GM18511 (cell line): ENCODE measurements at regions not wholly inside any gene's neighbourhood (a gene's known extent, or its start where the extent isn't known, plus 50 kb on each side); places are given as distances from the start of the nearest gene placed in this dataset.
A peak's percentile ranks its signal among the peaks of the same experiment; 100 is the strongest.

ENCODE experiments used
- ATAC-seq: cut with Tn5 transposase; IDR thresholded peaks from one replicate; pipeline ENCODE4 v1.9.1; 2021; ENCODE audit warnings: mild to moderate bottlenecking, moderate library complexity; ENCODE audit not compliant: unreplicated experiment

DNA sequence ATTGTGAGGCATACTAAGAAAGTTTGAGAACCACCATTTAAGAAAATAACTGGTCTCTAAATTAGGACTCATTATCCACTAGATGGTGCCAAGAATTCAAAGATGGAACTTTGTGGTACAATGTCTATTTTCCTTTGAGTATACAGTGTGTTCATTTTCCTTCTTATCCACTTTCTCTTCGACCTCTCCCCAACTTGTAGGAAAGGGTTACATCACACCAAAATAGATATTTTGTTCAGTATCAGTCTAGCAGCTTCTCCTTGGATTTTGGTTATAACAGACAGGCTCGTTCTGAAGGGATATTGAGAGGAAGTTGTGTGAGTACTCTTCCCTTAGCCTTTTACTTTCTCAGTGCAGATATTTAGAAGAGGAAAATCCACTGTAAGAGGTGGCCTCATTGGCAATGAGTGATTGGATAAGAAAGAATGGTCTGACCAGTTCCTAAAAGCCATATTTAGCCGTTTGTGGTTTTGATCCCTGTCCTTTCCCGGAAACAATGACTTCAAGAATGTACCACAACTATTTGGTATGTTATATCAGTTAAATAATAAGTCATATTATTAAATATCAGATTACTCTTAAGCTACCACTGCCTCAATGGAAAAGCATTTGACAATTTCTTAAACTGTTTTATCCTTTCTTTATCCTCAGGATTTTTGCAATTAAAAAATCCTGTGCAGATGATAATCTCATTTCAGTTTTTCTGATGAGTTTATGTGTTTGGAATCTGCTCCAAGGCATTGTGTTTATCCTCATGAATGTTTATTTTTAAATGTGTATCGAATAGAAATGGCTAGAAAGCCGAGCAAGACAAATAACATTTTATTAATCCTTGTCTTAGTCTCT lies 69.0 kb upstream of the GRAMD2B start:
- peak; percentile 35 for ATAC-seq

DNA sequence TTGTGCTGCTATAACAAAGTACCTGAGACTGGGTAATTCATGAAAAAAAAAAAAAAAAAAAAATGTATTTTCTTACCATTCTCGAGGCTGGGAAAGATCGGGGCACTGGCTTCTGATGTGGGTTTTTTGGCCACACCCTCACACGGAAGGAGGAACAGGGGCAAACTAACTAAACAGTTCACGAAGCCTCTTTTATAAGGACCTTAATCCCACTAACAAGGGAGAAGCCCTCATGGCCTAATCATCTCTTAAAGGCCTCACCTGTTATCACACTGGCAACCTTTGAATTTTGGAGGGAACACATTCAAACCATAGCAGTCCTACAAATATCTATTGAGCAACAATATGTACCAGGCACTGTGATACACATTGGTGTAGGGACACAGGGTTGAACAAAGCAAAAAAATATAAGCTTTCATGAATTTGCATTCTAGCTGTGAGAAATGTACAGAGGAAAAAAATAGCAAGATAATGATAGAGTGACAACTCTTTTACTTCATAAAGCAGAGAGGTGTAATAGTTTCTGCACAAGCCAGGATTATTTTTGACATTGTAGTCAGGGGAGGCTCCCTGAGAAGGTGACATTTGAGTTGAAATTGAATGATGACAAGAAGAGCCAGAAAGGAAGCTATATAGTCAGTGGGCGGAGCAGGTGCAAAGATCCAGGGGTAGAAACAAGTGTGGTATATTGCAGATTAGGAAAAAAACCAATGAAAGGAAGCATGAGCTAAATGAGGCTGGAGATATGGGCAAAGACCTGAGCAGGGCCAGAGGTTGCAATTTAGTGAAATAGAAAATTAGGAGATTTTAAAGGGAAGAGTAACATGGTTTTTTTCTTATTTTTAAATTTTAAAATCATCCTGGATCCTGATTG lies 68.1 kb upstream of the GRAMD2B start:
- ATAC-seq: no peak

GRCh38 chr5:126355940-126356339 lies 67.3 kb upstream of the GRAMD2B start:
- ATAC-seq: peak; percentile 21

DNA sequence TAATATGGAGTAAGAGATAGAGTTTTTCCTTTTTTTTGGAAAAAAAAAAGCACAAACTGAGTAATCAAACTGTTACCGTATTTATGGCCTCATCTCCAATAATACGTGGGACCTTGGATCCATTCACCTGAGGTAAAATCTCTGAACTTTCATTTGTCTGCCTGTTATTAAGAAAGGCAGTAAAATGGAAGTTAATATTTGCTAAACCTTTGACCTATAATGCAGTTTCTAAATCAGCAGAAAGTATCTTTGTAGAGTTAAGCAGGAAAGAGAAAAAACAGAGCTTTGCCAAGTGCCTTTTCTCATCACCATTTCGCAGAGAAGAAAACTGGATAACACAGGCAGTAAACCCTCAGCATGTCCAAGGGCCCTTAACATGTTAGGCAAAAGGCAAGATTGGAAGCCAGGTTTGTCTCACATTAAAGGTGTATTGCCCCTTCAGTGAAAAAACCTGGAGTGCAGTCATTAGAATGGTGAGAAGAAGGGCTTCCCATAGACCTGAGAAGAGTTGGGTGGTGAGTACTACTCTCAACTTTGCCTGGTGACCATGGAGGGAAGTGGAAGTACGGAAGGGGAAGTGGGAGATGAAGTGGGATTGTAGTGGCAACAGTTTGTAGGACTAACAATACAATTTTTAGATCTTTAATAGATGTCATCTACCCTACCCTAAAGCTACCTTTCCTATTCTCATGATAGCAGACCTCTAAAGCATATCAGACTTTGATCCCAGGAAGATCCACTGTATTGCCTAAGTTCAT lies 65.4 kb upstream of the GRAMD2B start:
- ATAC-seq: no peak

DNA sequence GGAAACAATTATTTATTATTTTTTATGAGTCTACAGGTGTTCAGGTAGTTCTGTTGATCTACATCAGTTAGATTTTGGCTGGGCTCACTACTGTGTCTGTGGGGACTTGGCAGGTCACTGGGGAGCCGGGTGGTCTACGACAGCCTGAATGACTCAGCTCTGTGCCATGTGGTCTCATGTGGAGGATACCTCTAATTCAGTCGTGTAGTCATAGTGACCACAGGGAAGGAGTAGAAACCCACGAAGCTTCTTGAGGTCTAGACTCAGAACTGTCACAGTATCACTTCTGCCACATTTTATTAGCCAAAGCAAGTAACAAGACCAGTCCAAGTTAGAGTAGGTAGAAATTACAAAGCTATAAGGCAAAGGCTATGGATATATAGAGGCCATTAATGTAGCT lies 64.7 kb upstream of the GRAMD2B start:
- peak; percentile 91 for ATAC-seq

- ATAC-seq: no peak
Measured at GRCh38 chr5:126359884-126360283, 63.3 kb upstream of the GRAMD2B start.

DNA sequence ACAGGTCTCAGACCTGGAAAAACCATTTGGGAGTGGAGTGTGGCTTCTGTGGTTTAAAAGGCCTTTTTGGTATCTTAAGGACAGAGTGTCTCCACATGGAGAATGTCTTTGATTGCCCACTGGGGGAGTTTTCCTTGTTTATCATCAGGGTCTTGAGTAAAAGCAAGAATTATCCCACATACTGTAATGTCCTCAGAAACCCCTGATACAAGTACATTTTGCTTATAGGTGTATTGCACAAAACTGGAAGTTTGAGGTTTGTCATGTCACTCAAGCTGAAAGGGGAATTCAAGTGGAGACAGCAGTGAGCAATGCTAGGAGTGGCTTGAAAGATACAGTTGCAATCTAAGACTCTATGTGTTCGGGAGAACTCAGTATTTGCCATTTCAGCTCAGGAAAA lies 62.7 kb upstream of the GRAMD2B start:
- ATAC-seq: no peak

DNA sequence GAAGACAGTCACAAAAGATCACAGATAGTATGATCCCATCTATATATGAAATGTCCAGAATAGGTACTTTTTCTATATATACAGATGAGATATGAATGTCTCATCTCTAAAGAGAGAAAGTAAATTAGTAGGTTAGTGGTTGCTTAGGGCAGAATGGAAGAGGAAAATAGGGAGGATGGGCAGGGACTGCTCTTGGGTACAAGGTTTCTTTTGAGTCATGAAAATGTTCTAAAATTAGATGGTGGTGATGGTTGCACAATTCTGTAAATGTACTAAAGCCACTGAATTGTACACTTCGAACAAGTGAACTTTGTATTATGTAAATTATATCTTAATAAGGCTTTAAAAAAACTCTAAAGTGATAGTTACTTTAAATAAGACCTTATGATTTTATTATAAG lies 59.6 kb upstream of the GRAMD2B start:
- ATAC-seq: no peak

DNA sequence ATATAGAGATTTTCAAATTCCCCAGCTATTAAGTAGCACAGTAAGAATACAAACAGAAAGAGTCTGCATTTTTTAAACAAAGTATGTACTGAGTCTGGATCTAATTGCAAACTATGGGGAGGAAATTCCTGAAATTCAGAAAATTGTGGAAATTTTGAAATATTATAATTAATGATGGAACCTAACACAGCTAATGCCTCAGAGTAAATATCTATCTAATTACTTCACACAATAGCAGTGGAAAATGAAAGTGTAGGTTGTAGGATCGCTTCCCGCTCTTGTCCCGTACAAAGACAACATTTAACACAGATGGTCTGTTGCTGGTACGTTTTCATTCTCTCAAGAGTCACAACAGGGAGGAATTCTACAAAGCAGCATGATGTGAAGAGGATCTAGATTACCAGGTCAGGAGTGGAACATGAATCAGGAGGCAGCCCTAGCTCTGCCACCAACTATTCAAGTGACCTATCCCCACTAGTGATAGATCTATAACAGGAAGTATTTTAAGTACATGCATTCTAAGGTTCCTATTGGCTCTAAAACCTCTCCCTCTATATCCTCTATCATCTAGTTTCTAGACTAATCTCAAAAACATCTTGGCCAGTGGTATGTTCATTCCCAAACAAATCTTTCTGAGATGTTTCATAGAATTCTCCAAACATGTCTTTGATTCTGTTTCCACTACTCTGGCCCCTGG lies 58.9 kb upstream of the GRAMD2B start:
- ATAC-seq: no peak

- no peak for ATAC-seq
Measured at GRCh38 chr5:126365446-126366198, 57.6 kb upstream of the GRAMD2B start.

GRCh38 chr5:126366199-126366560 lies 57.0 kb upstream of the GRAMD2B start:
- no peak for ATAC-seq

DNA sequence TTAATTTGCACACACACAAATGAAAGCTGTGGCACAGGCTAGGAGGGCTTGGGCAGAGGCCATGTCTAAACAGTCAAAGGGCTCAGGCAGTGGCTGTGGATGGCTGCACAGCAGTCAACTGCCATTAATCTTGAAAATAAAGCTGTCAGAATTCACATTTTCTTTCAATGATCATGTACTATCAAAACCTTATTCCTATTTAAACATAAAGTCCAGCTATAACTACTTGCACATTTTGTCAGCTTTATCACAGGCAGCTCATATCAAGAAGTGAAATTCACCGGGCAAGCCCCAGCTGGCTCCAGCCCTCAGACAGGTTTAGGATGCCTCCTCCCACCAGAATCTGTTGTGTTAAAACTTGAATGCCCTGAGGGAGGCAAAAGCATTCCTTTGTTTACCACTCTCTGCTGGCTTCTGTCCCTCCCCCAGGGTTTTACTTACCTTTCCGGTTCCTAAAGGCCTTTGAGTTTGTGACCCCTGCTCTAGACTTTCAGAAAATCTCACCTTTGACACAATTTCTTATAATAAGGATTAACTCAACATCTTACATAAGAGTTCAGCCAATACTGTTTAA lies 54.9 kb upstream of the GRAMD2B start:
- peak; percentile 46 for ATAC-seq

GRCh38 chr5:126369083-126369482 lies 54.1 kb upstream of the GRAMD2B start:
- ATAC-seq: no peak

GRCh38 chr5:126369995-126370731 lies 53.0 kb upstream of the GRAMD2B start:
- ATAC-seq: no peak

DNA sequence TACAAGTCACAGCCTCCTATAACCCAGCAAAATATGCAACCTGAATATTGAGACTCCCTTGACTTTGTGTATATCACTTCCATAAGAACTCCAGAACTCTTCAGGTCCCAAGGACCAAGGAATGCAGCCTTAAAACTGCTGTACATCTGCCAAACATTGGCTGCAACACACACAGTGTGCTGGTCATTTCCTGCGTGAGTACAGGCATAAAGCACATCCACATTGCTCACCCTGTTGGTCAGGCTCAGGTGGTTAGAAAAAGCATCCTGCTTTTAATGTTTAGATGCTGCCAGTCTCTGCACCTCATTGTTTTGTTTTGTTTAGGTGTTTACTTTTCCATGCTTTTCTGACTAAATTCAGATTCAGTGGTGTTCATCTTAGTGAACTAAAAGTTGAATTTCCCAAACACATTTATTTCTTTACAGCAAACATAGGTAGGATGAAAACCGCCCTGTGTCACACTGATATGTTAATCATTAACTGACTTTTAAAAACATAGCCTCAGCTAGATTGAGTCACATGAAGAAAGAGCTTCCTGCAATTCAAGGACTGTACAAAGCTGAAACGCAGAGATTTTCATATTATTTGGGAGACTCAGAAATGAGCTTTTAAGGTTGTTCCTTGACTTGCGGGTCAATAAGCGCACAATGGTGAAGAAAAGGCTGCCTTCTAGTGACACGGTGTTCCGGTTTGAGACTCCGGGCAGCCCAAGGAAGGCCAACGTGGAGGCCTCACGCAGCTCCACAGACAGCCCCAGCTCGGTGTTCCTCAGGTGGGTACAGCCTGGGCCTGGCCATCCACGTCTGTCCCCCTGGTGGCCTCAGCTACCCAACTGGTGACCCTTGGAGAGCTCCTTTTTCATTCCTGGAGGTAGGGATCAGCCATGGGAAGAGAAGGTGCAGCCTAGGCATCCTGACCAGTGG lies 52.2 kb upstream of the GRAMD2B start:
- peak; percentile 57 for ATAC-seq

DNA sequence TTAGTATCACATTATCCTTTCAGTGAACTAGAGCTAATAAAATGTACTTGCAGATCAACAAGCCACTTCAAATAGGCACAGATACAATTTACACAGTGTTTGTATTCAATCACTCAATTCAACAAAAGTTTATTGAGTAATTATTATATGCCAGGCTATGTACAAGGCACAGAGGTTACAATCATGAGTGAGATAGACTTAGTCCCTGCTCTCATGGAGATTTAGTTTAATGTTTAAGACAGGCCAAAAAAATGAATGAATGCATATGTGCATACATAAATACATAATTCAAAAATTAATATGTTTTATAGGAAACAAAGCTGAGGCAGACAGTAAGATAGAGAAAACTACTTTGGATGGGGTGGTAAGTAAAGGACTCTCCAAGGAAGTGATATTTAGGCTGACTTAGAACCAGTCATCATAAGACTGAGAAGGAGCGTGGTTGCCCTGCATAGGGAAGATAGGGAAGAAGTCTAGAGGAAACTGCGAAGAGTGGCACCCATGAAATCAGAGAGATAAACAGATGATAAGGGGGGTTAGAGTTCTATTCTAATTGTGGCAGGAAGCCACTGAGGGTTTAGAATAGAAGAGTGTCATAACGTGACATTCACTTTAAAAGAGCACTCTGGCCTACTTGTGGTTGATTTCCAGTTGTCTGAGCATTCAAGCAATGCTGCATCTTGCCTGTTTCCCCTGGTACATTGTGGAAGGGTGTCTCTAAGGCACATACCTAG lies 49.7 kb upstream of the GRAMD2B start:
- peak; percentile 58 for ATAC-seq
